Vagina (tissue), 2 donors: ENCODE measurements at regions not wholly inside any gene's neighbourhood (a gene's known extent, or its start where the extent isn't known, plus 50 kb on each side); places are given as distances from the start of the nearest gene placed in this dataset.

Experiments used
- DNase-seq, 2 donors: peaks; one replicate each; pipeline ENCODE4 v3.0.0-alpha.2; 2017; ENCODE audit errors: extremely low spot score in 2 of 2
- H3K27ac ChIP-seq: fragments of 200-600 bp; sonication (generic); one replicate; pipeline ENCODE4 v1.5.1; 2019
- H3K27me3 ChIP-seq: fragments of 200-600 bp; sonication (generic); one replicate; pipeline ENCODE4 v1.5.1; 2019
- H3K36me3 ChIP-seq, 2 donors: fragments of 200-600 bp; sonication (generic); one replicate each; pipeline ENCODE4 v1.5.1; 2017 to 2019
- H3K4me1 ChIP-seq: fragments of 200-600 bp; sonication (generic); one replicate; pipeline ENCODE4 v1.5.1; 2019
- H3K4me3 ChIP-seq, 2 donors: fragments of 200-600 bp; sonication (generic); 1 replicate in 1 of 2; 2 replicates in 1 of 2; pipeline ENCODE4 v1.5.1; 2016 to 2019
- H3K9me3 ChIP-seq: fragments of 200-600 bp; sonication (generic); one replicate; pipeline ENCODE4 v1.5.1; 2019
- POLR2A ChIP-seq, 2 donors: fragments of 450-650 bp; IDR thresholded peaks; one replicate each; pipeline ENCODE4 v1.6.1; 2017; ENCODE audit warnings: antibody characterized with exemption in 2 of 2, mild to moderate bottlenecking in 2 of 2, moderate library complexity in 2 of 2
- POLR2AphosphoS5 ChIP-seq, 2 donors: sonication (generic); formaldehyde crosslinking; IDR thresholded peaks; one replicate each; pipeline ENCODE4 v1.9.0; 2017; ENCODE audit warnings: antibody characterized with exemption in 2 of 2, mild to moderate bottlenecking in 2 of 2, low read depth in 1 of 2; ENCODE audit not compliant: insufficient read depth in 1 of 2
- intact Hi-C: fragments of 100-400 bp; cut with DNase I; formaldehyde crosslinking; loops from one replicate; pipeline ENCODE4 v1.15.1; 2023
- TF ChIP-seq, protein P1 (sequence below), 3 experiments: fragments of 450-650 bp in 2 of 3; fragments of 200-600 bp in 1 of 3; sonication (generic) in 1 of 3; IDR thresholded peaks; one replicate each; pipeline ENCODE4 v1.5.1; 2017 to 2019; ENCODE audit warnings: antibody characterized with exemption in 3 of 3, mild to moderate bottlenecking in 2 of 3, moderate library complexity in 2 of 3

DNA sequence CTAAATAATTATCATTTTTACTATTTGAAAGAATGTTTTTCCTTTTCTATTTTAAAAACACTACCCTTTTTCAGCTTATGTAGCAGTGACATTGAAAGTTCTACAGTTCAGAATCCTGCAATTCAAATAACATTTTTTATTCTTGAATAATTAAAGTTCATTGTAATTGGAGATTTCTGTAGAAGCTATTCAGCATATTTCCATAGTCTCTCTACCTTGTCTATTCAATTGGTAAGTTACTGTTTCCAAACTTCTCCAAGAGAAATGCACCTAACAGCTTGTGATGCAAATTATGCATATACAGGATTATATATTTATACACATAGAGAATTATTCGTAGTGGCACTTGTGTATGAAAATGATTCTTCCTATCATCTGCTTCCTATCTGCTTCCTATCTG, 149.7 kb upstream of the ARRDC3 start:
- no peak for DNase-seq
- Histone ChIP-seq H3K4me3 (no peak overlapping the region), H3K27me3 (no peaks in the 10 kb centered on the region), H3K27ac (no peak overlapping the region), H3K36me3 (no peaks in the 10 kb centered on the region), H3K9me3 (no peaks in the 10 kb centered on the region), H3K4me1 (no peaks in the 10 kb centered on the region)
- TF ChIP-seq, protein P1, sequence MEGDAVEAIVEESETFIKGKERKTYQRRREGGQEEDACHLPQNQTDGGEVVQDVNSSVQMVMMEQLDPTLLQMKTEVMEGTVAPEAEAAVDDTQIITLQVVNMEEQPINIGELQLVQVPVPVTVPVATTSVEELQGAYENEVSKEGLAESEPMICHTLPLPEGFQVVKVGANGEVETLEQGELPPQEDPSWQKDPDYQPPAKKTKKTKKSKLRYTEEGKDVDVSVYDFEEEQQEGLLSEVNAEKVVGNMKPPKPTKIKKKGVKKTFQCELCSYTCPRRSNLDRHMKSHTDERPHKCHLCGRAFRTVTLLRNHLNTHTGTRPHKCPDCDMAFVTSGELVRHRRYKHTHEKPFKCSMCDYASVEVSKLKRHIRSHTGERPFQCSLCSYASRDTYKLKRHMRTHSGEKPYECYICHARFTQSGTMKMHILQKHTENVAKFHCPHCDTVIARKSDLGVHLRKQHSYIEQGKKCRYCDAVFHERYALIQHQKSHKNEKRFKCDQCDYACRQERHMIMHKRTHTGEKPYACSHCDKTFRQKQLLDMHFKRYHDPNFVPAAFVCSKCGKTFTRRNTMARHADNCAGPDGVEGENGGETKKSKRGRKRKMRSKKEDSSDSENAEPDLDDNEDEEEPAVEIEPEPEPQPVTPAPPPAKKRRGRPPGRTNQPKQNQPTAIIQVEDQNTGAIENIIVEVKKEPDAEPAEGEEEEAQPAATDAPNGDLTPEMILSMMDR (IDR thresholded peaks at IDR 0.05) = no peak
- TF ChIP-seq POLR2AphosphoS5 (IDR thresholded peaks at IDR 0.05; ENCODE audit: insufficient read depth in 1 of 2, low read depth in 1 of 2) = no peak
- intact Hi-C loops = no loop called here

DNA sequence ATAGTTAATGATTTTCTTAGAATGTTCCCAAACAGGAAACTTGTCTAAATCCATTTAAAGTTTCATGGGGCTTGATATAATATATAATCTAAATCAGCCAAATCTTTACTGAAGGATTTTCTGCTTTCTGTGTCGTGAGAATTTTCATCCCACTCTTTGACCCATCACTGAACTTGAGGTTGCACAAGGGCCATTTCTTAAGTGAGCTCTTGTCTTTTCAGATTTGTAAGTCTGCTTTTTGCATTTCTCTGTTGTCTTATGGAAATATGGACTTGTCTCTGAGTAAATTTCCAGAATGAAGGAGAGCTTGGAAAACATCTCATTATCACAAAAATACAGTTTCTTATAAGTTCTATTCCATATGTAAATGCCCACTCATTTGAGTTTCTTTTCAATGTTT, 149.2 kb upstream of the ARRDC3 start:
- no peaks in the 10 kb centered on the region for H3K36me3 ChIP-seq
- no peaks in the 10 kb centered on the region for H3K27me3 ChIP-seq
- H3K4me1 ChIP-seq = no peaks in the 10 kb centered on the region
- no peak for DNase-seq
- intact Hi-C loops = no loop called here
- no peak overlapping the region for H3K4me3 ChIP-seq
- H3K9me3 ChIP-seq = no peaks in the 10 kb centered on the region
- TF ChIP-seq POLR2A (IDR thresholded peaks at IDR 0.05) (no peak), POLR2AphosphoS5 (IDR thresholded peaks at IDR 0.05; ENCODE audit: insufficient read depth in 1 of 2, low read depth in 1 of 2) (no peak)
- TF ChIP-seq, protein P1 (IDR thresholded peaks at IDR 0.05) = no peak
- H3K27ac ChIP-seq = no peak overlapping the region

DNA sequence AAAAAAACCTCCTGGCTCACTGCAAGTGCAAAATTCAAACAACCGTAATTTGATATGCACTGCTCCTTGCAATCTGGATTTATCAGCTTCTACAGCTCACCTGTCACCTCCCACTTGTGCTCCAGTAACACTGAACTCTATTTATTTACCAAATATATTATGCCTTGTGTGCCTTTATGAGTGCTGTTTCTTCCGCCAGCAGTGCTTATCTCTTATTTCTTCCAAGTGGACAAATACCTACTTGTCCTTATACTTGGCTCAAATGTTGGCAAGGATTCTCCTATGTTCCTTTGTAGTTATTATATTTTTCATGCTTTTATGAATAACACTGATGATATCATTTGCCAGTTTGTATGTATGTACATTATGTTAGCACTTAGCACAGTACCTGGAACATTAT, 145.7 kb upstream of the ARRDC3 start:
- DNase-seq = no peak
- Histone ChIP-seq H3K27me3 (no peaks in the 10 kb centered on the region), H3K4me1 (no peaks in the 10 kb centered on the region), H3K4me3 (no peak overlapping the region), H3K27ac (no peak overlapping the region), H3K36me3 (no peaks in the 10 kb centered on the region), H3K9me3 (no peaks in the 10 kb centered on the region)
- TF ChIP-seq POLR2AphosphoS5 (IDR thresholded peaks at IDR 0.05; ENCODE audit: insufficient read depth in 1 of 2, low read depth in 1 of 2) = no peak
- TF ChIP-seq POLR2A (IDR thresholded peaks at IDR 0.05) = no peak
- TF ChIP-seq, protein P1 (IDR thresholded peaks at IDR 0.05) = no peak
- intact Hi-C loops = no loop called here

DNA sequence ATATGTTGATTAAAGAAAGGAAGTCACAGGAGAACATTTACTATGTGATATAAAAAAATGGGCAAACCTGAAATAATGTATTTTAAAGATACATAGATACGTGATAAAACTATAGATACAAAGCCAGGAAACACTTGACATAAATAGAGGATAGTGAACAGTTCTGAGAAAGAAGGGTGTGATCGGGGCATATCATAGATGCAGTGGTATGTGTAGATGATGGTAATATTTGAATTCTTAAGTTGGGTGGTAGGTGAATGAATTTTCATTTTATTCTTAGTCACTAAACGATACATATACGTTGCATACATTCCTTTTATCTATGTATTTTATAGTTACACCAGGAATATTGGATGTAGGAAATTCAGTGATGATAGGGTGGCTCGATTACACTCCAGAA, 138.7 kb upstream of the ARRDC3 start:
- Histone ChIP-seq H3K27ac (no peak overlapping the region), H3K36me3 (no peaks in the 10 kb centered on the region), H3K9me3 (no peaks in the 10 kb centered on the region), H3K27me3 (no peaks in the 10 kb centered on the region), H3K4me3 (no peak overlapping the region), H3K4me1 (no peaks in the 10 kb centered on the region)
- TF ChIP-seq POLR2A (IDR thresholded peaks at IDR 0.05) (no peak), POLR2AphosphoS5 (IDR thresholded peaks at IDR 0.05; ENCODE audit: insufficient read depth in 1 of 2, low read depth in 1 of 2) (no peak)
- TF ChIP-seq, protein P1 (IDR thresholded peaks at IDR 0.05) = no peak
- no peak for DNase-seq
- intact Hi-C loops = no loop called here

DNA sequence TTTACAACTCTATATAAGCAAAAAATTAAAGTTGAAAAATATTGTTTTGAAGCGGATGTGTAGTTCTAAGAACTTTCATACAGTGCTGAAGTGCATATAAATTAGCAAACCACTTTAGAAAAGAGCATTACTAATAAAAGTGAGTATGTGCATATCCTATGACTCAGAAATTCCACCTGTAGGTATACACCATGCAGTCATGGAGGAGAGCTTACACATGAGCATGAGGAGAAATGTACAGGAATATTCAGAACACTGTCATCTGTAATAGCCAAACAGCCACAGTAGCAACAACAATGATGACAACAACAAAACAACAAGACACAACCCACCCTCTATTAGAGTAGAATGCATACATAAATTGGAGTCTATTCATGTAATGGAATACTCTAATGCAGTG, 138.2 kb upstream of the ARRDC3 start:
- no peak overlapping the region for H3K4me3 ChIP-seq
- intact Hi-C loops = no loop called here

More for the DNA sequence above, 138.2 kb upstream of the ARRDC3 start:
- Histone ChIP-seq H3K27me3 (no peaks in the 10 kb centered on the region), H3K4me1 (no peaks in the 10 kb centered on the region), H3K36me3 (no peaks in the 10 kb centered on the region), H3K9me3 (no peaks in the 10 kb centered on the region), H3K27ac (no peak overlapping the region)
- no peak for DNase-seq
- TF ChIP-seq POLR2AphosphoS5 (IDR thresholded peaks at IDR 0.05; ENCODE audit: insufficient read depth in 1 of 2, low read depth in 1 of 2) (no peak), POLR2A (IDR thresholded peaks at IDR 0.05) (no peak)
- TF ChIP-seq, protein P1 (IDR thresholded peaks at IDR 0.05) = no peak
